ENCODE measurements at regions not wholly inside any gene's neighbourhood (a gene's known extent, or its start where the extent isn't known, plus 50 kb on each side); places are given as distances from the start of the nearest gene placed in this dataset.

DNA sequence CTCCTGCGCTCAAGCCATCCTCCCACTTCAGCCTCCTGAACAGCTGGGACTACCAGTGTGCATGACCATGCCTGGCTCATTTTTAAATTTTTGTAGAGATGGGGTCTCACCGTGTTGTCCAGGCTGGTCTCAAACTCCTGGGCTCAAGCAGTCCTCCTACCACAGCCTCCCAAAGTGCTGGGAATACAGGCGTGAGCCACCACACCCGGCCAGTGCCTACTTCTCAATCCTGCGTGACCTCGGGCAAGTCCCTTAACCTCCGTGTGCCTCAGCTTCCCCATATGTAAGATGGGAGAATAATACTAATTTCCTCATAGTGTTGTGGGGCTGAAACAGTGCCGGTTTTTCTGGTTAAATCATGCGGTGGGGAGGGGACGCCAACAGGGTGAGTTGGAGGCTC is 143.5 kb upstream of the CIBAR2 start:
- TF ChIP-seq, protein P1, sequence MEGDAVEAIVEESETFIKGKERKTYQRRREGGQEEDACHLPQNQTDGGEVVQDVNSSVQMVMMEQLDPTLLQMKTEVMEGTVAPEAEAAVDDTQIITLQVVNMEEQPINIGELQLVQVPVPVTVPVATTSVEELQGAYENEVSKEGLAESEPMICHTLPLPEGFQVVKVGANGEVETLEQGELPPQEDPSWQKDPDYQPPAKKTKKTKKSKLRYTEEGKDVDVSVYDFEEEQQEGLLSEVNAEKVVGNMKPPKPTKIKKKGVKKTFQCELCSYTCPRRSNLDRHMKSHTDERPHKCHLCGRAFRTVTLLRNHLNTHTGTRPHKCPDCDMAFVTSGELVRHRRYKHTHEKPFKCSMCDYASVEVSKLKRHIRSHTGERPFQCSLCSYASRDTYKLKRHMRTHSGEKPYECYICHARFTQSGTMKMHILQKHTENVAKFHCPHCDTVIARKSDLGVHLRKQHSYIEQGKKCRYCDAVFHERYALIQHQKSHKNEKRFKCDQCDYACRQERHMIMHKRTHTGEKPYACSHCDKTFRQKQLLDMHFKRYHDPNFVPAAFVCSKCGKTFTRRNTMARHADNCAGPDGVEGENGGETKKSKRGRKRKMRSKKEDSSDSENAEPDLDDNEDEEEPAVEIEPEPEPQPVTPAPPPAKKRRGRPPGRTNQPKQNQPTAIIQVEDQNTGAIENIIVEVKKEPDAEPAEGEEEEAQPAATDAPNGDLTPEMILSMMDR (IDR thresholded peaks at IDR 0.05; ENCODE audit: poor library complexity, severe bottlenecking), result no peak
- TF ChIP-seq EZH2 (IDR thresholded peaks at IDR 0.05; ENCODE audit: borderline replicate concordance, insufficient read depth, low read length, poor library complexity, severe bottlenecking), result no peak
- TF ChIP-seq TAF1 (IDR thresholded peaks at IDR 0.05; ENCODE audit: low read depth), result no peak
- no peak for TF ChIP-seq EP300 (conservative IDR thresholded peaks at IDR 0.05; ENCODE audit: poor library complexity, severe bottlenecking)
